NCI-H2227 (cell line): ENCODE measurements at regions not wholly inside any gene's neighbourhood (a gene's known extent, or its start where the extent isn't known, plus 50 kb on each side); places are given as distances from the start of the nearest gene placed in this dataset.
A peak's percentile ranks its signal among the peaks of the same experiment; 100 is the strongest.

Experiments used
- DNase-seq: peaks from one replicate; lab custom pipeline; 2025; ENCODE audit not compliant: unreplicated experiment; lab: John Stamatoyannopoulos, UW

GRCh38 chr20:39146394-39146793 is 184.2 kb downstream of the DHX35 start:
- no peak for DNase-seq

DNA sequence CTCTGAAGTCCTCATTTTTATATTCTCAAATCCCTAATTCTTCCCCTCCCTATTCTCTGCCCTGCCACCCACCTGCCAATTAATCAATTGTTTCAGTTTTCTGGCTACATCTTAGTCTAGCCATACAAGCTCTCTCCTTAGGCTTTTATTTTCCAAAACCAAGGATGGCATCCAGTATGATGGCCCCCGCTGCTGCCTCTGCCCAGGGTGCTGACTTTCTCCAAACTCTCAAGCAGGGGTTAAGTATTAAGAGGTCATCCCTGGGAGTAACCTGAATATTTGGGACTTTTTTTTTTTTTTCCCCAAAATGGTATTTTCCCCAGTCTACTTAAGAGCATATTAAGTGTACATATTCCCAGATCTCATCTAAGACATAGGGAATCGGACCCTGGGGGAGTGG is 183.8 kb downstream of the DHX35 start:
- no peak for DNase-seq

GRCh38 chr20:39144757-39145156 is 182.6 kb downstream of the DHX35 start:
- DNase-seq: no peak

GRCh38 chr20:39142407-39143096 is 180.4 kb downstream of the DHX35 start:
- DNase-seq: no peak

- DNase-seq: no peak
Observed at GRCh38 chr20:39137299-39137698, 175.2 kb downstream of the DHX35 start.

- DNase-seq: no peak
Observed at GRCh38 chr20:39136798-39137197, 174.7 kb downstream of the DHX35 start.

GRCh38 chr20:39135885-39136544 is 173.9 kb downstream of the DHX35 start:
- DNase-seq: no peak

DNA sequence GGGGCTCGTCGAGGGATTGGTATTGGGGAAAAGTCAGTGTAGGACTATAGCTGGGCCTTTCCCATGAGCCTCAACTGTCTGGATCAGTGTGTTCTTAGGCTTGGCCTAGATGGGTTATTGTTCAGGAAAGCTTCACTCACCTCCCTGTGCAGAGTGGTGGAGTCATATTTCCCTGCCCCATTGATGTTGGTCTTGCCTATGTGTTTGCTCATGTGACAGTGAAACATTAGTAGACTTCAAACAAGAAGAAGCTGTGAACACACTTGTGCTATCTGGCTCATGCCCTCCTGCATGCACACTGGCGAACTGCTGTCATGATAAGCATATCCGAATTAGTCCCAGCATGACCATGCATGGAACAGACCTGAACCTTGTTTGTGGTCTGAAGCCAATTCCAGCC is 171.1 kb downstream of the DHX35 start:
- no peak for DNase-seq

DNA sequence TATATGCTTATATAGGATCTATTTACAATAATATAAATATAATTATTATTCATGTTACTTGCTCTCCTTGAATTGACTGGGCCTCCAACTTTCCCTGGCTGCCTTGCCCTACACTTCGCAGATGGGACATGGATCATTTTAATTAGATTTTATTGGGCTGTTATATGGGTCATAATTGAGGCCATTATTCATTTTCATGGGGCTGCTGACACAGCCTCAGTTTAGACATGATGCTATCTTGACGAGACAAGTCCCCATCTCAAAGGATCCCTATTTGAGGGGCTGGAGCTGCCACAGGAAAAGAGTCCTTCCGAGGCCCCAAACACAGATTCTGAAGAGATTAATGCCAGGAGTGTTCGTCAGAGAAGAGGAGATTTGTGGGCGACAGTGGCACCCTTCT is 170.4 kb downstream of the DHX35 start:
- DNase-seq: no peak

DNA sequence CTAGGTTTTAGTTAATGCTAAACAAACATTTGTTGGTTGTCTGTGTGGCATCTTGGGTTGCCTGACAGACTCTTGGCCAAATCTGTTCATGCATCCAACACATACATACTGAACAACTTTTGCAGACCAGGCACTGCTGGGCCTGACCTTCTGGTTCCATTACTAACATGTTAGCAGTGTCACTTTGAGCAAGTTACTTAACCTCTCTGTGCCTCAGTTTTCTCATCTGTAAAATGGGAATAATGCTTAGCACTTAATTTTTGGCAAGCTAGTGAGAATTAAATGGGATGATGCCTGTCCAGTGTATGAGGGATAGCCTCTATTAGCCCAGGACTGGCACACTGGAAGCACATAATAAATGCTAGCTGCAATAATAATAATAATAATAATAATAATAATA is 169.9 kb downstream of the DHX35 start:
- DNase-seq: no peak

DNA sequence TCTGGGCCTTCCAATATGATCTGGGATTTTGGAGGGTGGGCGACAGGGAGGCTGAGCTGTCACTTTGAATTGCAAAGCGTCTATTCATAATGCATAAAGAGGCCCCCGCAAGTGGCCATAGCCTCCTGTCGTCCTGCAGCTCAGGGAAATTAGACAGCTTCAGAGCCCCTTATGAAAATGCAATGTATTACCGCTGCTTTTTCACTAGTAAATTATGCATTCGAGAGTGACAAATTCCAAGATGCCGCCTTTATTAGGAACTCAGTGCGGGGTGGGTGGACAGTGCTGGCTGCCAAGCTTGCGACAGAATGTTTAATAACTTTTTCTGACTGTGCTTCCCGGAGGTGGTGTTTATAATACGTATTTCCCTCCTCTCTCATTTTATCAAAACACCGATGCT is 168.5 kb downstream of the DHX35 start:
- DNase-seq: no peak

DNA sequence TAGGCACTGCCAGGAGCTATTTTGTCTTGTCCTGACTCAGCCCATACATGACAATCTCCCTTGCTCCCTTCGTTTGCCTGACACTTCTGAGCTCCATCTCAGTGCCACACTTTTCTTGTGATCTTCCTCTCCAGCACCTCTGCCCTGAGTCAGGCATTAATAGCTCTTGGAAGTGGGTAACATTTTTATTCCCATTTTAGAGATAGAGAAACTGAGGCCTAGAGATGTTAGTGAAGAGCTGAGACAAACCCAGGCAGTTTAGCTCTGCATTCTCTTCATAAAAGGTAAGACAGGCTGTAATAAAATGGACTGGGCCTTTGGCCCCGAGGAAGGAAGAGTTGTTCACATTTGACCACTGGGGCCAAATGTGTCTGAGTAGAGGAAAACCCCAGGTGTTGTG is 167.4 kb downstream of the DHX35 start:
- no peak for DNase-seq

DNA sequence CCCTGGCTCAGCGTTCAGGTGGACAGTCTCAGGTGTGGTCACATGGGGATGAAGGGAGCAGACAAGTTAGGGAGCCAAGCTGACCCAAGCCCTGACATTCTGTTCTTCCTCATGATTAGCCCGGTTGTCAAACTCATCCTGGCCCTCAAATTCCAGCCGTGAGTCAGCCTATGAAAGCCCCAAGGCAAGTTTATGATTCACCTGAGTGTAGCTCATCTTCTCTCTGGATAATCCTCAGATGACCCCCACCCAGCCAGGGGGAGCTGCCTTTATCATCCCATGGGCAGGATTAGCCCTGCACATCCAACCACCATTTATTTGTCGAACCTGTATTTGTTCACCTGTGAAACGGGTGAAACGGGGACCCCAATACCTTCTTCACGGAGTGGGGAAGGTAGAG is 161.9 kb downstream of the DHX35 start:
- DNase-seq: no peak

GRCh38 chr20:39123185-39123557 is 161.0 kb downstream of the DHX35 start:
- no peak for DNase-seq

- DNase-seq: no peak
Observed at GRCh38 chr20:39117491-39117890, 155.3 kb downstream of the DHX35 start.

DNA sequence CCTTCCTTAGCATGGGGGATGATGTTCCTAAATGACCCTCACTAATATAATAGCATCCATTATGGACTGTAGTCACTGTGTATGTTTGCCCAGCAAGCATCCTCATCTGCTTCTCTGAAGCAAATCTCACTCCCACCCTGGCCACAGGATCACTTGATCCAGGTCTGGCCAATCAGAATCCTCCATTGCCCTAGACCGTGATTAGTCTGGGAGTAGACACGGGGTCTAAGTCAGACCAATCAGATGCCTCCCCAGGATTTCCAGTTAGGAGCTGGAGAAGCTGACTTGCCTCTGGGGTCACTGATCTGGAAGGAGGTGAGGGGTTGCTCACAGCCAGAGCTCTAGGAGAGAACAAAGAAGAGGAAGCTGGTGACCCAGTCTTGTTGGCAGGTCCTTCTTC is 153.9 kb downstream of the DHX35 start:
- DNase-seq: no peak

GRCh38 chr20:39112178-39112743 is 150.1 kb downstream of the DHX35 start:
- DNase-seq: peak; percentile 73

DNA sequence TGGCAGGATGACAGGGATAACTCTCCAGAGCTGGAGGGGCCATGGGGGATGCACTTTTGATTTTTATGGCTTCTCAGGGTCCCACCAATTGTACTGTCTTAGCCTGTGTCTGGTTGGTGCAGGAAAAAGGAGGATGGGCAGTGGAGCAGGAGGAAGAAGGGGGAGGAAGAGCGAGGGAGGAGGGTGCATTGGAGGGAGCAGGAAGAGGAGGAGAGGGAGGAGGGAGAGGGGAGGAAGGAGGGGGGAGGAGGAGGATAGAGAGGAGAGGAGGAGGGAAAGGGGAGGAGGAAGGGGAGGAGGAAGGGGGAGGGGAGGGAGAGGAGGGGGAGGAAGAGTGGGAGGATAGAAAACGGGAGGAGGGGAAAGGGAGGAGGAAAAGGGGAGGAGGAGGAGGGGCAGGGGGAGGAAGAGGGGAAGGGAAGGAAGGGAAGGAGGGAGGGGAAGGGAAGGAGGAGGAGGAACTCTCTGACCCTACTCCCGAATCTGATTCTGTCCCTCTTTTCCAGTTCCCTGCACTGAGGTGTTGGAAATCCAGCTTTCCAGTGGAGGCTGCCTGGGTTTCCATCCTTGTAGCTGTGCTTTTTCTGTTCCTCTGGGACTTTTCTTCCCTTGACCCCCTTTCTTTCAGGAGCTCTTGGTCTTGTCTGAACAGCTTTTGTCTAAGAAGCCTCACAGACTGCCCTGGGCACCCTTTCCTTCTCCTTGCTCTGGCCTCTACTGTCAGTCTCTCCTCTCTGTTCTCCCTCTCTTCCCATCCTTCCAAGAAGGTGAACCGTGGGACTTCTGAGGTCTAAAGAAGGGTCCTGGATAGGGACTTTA is 149.4 kb downstream of the DHX35 start:
- no peak for DNase-seq

DNA sequence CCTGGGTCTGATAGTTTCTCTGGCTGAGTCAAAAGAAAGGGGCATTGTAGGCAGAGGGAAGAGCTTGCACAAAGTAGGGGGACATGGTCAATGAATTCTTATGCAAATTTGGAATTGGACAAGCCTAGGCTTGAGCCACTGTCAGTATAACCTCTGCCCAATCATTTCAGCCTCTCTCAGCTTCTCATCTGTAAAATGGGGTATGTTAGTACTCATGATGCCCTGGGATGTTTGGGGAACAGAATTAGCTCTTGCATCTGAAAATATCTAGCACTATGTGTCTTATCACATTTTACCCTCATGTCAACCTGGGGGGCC is 148.6 kb downstream of the DHX35 start:
- no peak for DNase-seq

DNA sequence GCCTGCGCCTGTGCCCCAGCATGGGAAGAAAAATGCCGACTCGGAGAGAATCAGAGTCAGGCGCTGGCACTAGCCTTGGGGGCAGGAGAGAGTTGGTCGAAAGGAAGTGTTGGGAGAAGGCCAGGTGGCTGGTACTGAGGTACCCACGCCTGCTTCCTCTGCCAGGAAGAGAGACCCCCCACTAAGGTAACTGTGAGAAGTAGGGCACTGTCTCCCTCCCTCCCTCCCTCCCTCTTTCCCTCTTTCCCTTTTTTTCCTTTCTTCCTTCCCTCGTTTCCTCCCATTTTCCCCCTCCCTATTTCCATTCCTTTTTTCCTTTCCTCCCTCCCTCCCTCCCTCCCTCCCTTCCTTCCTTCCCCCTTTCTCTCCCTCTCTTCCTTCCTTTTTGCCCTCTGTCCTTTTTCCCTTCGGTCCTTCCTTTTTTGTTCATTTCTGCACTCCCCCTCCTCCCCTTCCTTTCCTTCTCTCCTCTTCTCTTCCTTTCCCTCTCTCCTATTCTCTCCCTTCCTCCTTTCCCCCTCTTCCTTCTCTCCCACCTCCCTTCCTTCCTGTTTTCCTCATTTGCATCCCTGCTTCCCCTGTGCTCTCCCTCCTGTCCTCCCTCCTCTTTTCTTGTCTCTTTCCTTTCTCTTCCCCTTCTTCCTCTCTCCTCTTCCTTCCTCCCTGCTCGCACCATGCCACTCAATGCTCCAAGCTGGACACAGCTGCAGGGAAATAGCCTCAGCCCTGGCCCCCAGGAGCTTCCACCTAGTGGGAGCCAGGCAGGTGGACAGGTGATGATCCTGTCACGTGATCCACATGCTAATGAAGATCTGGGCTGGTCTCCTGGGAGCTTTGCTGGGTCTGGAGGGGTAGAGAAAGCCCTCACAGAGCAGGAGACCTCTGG is 148.0 kb downstream of the DHX35 start:
- DNase-seq: peak; percentile 21

DNA sequence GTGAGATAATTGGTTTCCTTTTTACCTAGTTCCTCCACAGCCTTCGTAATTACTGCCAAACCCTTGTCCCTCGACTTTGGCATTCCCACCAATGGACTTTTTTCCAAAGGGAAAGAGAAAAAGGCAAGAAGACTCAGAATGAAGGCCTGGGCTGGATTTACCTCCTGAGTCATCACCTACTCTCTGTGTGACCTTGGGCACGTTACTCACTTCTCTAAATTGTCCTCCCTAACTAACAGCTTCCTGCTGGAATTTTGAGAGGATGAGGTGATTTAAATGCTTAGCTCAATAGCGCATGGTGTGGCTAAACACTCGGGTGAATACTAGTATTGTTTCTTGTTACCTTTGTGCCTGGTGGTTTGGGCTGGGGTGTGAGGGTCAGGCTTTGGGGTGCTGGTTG is 146.6 kb downstream of the DHX35 start:
- no peak for DNase-seq
